HG03025 (cell line): ENCODE measurements at regions not wholly inside any gene's neighbourhood (a gene's known extent, or its start where the extent isn't known, plus 50 kb on each side); places are given as distances from the start of the nearest gene placed in this dataset.

Source experiments
- ATAC-seq: cut with Tn5 transposase; IDR thresholded peaks from one replicate; pipeline ENCODE4 v1.9.1; 2021; ENCODE audit warnings: mild to moderate bottlenecking, moderate library complexity; ENCODE audit not compliant: unreplicated experiment, low FRiP score

DNA sequence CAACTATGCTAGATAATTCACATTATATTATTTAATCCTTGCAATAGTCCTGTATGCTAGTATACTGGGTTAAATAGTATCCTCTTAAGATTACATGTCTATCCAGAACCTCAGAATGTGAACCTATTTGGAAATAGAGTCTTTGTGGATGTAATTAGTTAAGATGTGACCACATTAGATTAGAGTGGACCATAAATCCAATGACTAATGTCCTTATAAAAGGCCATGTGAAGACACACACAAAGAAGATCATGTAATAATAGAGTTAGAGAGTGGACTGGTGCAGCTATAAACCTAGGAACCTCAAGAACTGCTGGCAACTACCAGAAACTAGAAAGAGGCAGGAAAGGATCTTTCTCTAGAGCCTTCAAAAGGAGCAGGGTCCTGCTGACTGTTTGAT, 263.6 kb upstream of the PTGER4 start:
- ATAC-seq: no peak

GRCh38 chr5:40414922-40415321, 264.8 kb upstream of the PTGER4 start:
- no peak for ATAC-seq

DNA sequence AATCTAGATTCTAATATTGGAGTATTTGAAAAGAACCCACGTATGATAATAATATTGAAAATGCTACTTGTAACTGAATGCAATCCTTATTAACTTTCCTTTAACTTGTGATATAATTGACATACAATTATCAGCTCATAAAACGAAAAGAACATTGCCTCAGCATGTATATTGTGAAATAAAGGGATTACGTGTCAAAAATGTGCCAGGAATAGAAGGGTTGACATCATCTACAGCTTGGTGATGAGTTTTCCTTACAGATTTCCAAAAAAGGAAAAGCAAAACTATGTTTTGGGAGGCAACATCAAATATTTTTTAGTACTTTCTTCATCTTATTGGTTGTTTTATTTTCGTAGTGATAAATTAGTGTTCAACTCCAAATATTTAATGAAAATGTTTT, 266.0 kb upstream of the PTGER4 start:
- ATAC-seq: no peak

- ATAC-seq: no peak
Observed at GRCh38 chr5:40412771-40413170, 266.9 kb upstream of the PTGER4 start.

GRCh38 chr5:40410964-40411635, 268.6 kb upstream of the PTGER4 start:
- ATAC-seq: no peak

DNA sequence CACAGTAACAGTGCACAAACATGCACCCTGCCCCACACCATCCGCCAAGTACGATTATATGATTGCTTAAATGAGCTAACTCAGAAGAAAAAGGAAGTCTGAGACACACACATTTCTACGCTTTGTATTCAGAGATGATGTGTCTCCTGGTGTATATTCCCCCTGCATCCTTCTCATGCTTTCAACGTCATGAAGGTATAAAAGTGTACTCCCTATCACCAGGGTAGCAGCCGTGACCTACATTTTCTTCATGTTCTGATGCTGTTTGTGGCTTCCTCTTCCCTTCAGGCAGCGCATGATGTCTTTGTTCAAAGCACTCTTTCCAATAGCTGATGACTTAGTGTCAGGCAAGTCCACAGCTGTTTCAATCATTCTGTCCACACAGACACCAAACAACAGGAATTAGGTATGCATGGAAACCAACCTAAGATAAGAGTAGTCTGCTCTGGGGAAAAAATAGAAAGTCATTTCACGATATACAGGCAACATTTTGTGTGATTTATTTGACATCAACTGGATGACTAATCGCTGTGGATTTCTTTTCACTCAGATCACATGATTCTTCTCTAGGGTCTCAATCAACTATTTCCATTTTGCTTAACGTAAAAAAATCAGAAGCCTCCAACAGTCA, 269.4 kb upstream of the PTGER4 start:
- ATAC-seq: no peak

DNA sequence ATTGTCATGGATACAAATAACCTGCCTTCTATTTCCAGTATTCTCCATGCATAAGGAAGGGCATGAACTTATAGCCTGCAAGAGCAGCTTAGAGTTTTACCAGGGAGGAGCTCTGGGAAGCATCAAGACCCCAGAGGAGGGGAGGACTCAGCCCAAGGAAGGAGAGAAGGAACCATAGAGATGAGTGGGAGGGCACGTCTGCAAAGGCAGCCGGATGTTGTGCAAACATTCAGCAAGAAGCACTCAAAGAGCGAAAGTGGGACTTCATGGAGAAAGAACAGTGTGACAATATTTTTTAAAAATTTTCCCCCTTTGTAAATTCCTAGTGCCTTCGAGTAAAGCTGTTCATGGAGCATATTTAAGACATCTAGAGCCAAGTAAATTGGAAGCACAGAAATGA, 270.1 kb upstream of the PTGER4 start:
- ATAC-seq: no peak

GRCh38 chr5:40406741-40407211, 272.9 kb upstream of the PTGER4 start:
- no peak for ATAC-seq

- ATAC-seq: no peak
Observed at GRCh38 chr5:40405996-40406740, 273.5 kb upstream of the PTGER4 start.

DNA sequence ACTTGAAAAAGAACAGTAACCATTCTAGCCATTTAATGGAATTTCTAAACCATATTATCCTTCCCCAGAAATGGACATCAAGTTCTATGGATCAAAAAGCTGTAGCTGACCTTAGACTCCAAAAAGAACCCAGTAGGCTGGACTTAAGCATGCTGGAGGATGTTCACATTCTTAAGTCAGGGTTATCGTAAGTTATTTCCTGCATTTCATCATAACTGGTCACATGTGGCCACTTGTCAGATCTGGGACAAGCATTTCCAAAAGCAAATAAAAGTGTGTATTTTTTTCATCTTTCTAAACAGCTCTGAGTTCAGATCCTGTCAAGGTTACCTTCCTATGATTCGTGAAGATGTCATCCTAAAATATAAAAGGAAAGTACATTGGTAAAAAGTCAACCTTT, 274.5 kb upstream of the PTGER4 start:
- no peak for ATAC-seq

DNA sequence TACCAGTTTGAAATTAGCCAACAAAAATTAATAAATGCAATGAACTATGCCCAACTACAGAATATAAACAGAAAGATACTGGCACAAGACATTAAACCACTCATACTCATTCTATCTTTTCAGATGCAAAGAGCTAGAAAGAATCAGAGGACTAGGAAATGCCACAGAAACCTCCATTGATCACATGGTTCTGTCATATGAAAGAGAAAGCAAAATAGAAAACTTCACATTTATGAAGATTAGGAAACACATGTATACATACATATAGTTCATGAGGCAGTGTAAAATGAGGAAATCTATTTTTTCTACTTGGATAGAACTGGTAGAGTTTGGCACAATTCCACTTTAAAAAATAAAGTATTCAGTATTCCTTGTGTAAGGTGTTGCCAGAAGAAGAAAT, 275.1 kb upstream of the PTGER4 start:
- ATAC-seq: peak; percentile 88

GRCh38 chr5:40402007-40402364, 277.7 kb upstream of the PTGER4 start:
- no peak for ATAC-seq

DNA sequence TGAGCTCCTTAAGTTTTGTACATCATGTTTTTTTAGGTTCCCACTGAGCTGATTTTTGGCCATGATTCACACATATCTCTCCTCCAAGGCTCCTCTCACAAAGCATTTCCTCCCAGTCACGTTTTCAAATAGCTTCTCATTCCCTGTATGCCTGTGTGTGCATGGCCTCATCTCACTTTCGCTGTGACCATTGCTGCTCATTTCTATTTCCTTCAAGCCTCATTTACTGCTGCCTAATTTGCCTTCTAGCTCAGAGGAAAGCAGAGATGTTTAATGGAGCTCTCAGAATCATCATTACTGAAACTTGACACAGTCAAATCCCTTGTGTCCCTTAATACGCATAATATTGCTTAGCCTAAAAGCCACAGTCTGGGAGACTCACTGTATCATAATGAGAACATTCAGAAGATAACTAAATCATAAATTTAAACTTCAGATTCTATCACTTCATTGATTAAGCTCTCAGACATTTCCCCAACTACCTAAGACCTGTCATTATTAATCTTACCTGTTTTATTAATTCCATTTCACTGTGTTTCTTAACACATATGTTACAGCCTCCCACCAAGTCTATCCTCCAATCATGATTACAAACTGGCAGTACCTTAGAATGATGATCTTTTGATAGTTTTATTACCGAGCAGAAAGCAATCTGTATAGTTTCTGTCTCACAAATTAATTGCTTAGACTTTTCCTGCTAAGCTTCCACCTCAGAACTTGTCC, 278.3 kb upstream of the PTGER4 start:
- ATAC-seq: peak; percentile 66

- no peak for ATAC-seq
Observed at GRCh38 chr5:40400245-40400644, 279.5 kb upstream of the PTGER4 start.

DNA sequence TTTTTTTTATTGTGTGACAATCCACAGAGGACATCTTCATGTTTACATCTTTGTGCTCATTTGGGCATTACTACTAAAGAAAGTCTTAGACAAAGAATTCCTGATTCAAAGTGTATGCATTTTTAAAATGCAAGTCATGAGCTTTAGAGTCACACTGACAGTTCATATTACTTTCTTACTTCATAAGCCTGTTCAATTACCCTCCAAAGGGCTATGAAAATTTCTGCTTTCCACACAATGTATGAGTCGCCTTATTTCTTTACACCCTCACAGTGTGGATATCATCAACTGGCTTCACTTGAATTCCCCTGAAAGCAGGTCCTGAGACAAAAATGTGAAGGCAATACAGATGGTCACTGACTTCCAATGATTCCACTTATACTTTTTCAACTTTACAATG, 280.4 kb upstream of the PTGER4 start:
- no peak for ATAC-seq

- ATAC-seq: no peak
Observed at GRCh38 chr5:40397976-40398375, 281.7 kb upstream of the PTGER4 start.

- no peak for ATAC-seq
Observed at GRCh38 chr5:40397091-40397490, 282.6 kb upstream of the PTGER4 start.

DNA sequence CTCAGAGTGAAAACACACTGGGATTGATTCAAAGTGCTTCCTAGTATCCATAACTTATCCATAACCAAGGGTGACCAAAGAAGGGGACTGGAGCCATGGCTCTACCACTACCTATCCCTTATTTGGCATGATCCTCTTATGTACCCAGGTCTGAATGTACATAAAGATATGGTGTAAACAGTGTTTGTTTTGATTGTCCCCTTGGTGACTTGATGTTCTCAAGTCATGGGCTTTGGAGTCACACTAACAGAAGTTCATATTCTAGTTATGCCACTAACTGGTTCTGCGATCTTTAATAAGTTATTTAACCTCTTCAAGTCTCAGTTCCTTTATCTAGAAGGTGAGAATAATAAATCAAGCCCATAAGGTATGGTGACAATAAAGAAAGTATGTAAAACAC, 283.4 kb upstream of the PTGER4 start:
- no peak for ATAC-seq

- ATAC-seq: no peak
Observed at GRCh38 chr5:40395251-40395650, 284.5 kb upstream of the PTGER4 start.

- no peak for ATAC-seq
Observed at GRCh38 chr5:40394698-40395097, 285.0 kb upstream of the PTGER4 start.

DNA sequence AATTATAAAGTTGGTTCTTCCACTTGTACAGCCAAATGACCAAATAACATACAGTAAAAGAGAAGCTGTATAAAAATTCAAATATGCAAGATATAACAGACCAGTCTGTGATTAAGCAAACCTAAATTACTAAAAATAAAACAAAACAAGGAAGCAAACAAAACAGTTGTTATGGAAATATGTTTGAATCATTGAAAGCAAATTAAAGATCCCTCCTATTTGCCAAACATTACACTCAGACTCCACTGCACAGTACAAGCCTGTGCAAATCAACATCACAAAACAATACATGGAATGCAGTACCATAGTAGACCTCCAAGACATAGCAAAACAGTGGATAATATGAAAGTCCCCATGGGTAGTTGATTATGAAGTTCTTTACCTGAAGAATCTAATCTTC, 288.1 kb upstream of the PTGER4 start:
- ATAC-seq: no peak
